ENCODE measurements at regions not wholly inside any gene's neighbourhood (a gene's known extent, or its start where the extent isn't known, plus 50 kb on each side); places are given as distances from the start of the nearest gene placed in this dataset.

GRCh38 chr3:144762091-144762490 lies 790.5 kb downstream of the DIPK2A start:
- TF ChIP-seq CTCF (conservative IDR thresholded peaks at IDR 0.05 in 1 of 2, IDR thresholded peaks at IDR 0.05 in 1 of 2; ENCODE audit: extremely low read depth in 1 of 2, insufficient read depth in 1 of 2, low read depth in 1 of 2, low read length in 2 of 2) (no peak), EZH2 (IDR thresholded peaks at IDR 0.05; ENCODE audit: borderline replicate concordance, low read length) (no peak)
